ENCODE measurements at regions not wholly inside any gene's neighbourhood (a gene's known extent, or its start where the extent isn't known, plus 50 kb on each side); places are given as distances from the start of the nearest gene placed in this dataset.

DNA sequence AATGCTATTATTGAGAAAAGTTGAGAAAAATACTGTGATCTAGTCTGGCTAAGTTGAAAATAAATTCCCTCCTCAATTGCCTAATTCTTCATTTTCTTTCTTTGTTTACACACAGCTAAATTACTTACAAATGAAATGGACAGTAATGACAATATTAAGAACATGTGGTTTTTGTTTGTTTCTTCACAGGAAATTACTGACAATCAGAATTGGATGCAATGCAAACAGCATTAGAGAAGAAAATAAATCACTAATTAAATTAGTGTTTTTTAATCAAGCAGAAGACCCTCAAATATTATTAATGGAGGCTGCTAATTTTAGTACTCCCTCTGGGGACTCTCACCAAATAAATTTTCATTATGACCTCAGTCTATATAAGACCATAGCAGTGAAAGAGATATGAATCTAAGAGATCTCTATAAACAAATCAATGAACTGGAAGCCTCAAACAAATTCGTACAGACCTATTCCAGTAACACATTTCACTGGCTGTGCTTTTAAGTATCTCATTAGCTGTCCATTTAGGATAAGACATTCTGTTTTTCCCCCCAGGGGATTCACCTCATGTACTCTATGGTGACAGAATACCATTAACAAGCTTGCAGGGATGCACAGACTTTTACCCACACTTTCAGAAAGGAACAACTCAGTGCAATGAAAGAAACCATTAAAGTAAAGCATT lies 202.0 kb upstream of the DGKB start:
- TF ChIP-seq, protein P1, sequence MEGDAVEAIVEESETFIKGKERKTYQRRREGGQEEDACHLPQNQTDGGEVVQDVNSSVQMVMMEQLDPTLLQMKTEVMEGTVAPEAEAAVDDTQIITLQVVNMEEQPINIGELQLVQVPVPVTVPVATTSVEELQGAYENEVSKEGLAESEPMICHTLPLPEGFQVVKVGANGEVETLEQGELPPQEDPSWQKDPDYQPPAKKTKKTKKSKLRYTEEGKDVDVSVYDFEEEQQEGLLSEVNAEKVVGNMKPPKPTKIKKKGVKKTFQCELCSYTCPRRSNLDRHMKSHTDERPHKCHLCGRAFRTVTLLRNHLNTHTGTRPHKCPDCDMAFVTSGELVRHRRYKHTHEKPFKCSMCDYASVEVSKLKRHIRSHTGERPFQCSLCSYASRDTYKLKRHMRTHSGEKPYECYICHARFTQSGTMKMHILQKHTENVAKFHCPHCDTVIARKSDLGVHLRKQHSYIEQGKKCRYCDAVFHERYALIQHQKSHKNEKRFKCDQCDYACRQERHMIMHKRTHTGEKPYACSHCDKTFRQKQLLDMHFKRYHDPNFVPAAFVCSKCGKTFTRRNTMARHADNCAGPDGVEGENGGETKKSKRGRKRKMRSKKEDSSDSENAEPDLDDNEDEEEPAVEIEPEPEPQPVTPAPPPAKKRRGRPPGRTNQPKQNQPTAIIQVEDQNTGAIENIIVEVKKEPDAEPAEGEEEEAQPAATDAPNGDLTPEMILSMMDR (IDR thresholded peaks at IDR 0.05) = no peak
- TF ChIP-seq POLR2A (IDR thresholded peaks at IDR 0.05) = no peak
- H3K4me3 ChIP-seq (replicated peaks in 1 of 3) = no peak overlapping the region
- DNase-seq = no peak
- H3K27me3 ChIP-seq = no peaks in the 10 kb centered on the region
- H3K36me3 ChIP-seq = no peaks in the 10 kb centered on the region
- H3K4me1 ChIP-seq = no peaks in the 10 kb centered on the region
- H3K27ac ChIP-seq = no peak overlapping the region
- intact Hi-C loops (cut with DNase I) = no loop called here
- 33 to 34% methylated on average over 1 of the region's 1 CpG for WGBS, 2 donors
- H3K9me3 ChIP-seq = no peaks in the 10 kb centered on the region

DNA sequence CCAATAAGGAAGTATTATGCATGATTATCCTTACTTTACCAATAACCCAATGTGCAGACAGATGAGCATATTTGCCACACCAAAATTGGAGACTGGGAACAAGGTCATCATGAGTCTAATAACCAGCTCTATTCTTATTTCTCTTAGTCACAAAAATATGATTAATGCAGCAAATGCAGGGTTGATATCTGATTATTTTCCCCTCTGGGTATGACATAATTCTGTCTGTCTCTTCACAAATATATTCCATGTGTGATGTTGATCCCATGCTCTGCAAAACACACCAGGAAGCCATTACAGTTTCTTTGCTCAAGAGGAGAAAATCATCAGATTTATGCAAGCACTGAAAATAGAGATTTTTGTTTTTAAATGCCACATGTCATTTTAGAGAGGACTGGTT lies 196.5 kb upstream of the DGKB start:
- DNase-seq = no peak
- intact Hi-C loops (cut with DNase I) = no loop called here
- H3K4me1 ChIP-seq = no peaks in the 10 kb centered on the region
- H3K9me3 ChIP-seq = no peaks in the 10 kb centered on the region
- TF ChIP-seq, protein P1 (IDR thresholded peaks at IDR 0.05) = no peak
- no peak for TF ChIP-seq POLR2A (IDR thresholded peaks at IDR 0.05)
- H3K27ac ChIP-seq = no peak overlapping the region
- H3K36me3 ChIP-seq = no peaks in the 10 kb centered on the region
- H3K4me3 ChIP-seq (replicated peaks in 1 of 3) = no peak overlapping the region
- H3K27me3 ChIP-seq = no peaks in the 10 kb centered on the region

DNA sequence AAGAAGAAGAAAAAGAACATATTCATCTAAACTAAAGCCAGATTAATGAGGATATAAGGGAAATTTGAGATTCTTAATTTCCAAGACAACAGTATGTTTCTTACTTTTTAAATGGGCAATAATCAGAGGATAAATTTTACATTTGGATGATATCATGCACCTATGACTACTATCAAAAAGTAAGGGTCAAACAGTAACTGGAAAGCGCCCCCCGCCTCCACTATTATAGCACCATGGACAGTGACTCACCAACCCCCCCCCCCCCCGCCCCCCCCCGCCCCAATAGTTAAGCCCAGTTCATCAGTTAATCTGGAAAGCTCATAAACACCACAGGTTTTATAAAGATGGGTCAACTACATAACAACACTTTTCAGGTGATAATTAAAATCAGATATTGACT lies 194.3 kb upstream of the DGKB start:
- 51 to 58% methylated on average over 4 of the region's 4 CpGs for WGBS, 2 donors
- intact Hi-C loops (cut with DNase I) = no loop called here
- Histone ChIP-seq H3K36me3 (no peaks in the 10 kb centered on the region), H3K27ac (no peak overlapping the region), H3K4me1 (no peaks in the 10 kb centered on the region), H3K27me3 (no peaks in the 10 kb centered on the region), H3K4me3 (replicated peaks in 1 of 3) (no peak overlapping the region), H3K9me3 (no peaks in the 10 kb centered on the region)
- TF ChIP-seq, protein P1 (IDR thresholded peaks at IDR 0.05) = no peak
- TF ChIP-seq POLR2A (IDR thresholded peaks at IDR 0.05) = no peak
- DNase-seq = no peak

DNA sequence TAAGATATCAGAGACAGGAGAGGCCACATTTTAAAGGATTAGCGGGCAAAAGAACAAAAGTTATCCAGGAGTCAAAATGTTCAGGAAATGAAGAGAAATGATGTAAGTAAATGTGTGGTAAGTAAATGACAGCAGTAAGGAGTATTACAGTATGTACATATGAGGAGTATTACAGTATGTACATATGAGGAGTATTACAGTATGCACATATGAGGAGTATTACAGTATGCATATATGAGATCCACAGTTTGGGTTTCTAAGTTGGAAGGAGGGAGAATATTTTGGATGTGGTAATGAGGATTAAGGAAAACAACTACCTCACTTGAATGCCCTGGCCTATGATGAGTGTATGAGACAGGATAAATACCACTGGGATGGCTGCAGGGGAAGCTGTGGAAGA lies 192.4 kb upstream of the DGKB start:
- no peak for DNase-seq
- Histone ChIP-seq H3K9me3 (no peaks in the 10 kb centered on the region), H3K4me3 (replicated peaks in 1 of 3) (no peak overlapping the region), H3K27me3 (no peaks in the 10 kb centered on the region), H3K36me3 (no peaks in the 10 kb centered on the region), H3K27ac (no peak overlapping the region), H3K4me1 (no peaks in the 10 kb centered on the region)
- TF ChIP-seq POLR2A (IDR thresholded peaks at IDR 0.05) = no peak
- TF ChIP-seq, protein P1 (IDR thresholded peaks at IDR 0.05) = no peak
- intact Hi-C loops (cut with DNase I) = no loop called here
- 95 to 97% methylated on average over 1 of the region's 1 CpG for WGBS, 2 donors

DNA sequence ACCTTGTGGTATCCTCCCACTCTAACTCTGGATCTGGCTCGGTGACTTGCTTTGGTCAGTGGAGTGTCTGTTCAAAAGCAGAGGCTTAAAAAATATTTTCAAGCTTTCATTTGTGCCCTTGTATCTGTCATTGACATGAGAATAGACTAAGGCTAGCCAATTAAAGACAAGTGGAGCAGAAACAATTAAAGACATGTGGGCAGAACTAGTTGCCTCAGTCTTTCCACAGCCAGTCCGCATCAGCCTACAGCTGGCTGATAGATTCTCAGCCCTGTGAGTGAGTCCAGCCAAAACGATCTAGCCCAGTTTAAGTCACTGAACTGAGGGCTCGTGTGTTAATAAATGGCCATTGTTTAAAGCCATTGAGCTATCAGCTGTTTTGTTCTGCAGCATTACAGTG lies 185.2 kb upstream of the DGKB start:
- H3K4me3 ChIP-seq (replicated peaks in 1 of 3) = no peak overlapping the region
- DNase-seq = no peak
- WGBS, 2 donors = 76 to 79% methylated on average over 4 of the region's 4 CpGs
- intact Hi-C loops (cut with DNase I) = no loop called here
- H3K9me3 ChIP-seq = no peaks in the 10 kb centered on the region
- TF ChIP-seq, protein P1 (IDR thresholded peaks at IDR 0.05) = no peak
- TF ChIP-seq POLR2A (IDR thresholded peaks at IDR 0.05) = no peak
- H3K27me3 ChIP-seq = no peaks in the 10 kb centered on the region
- H3K4me1 ChIP-seq = no peaks in the 10 kb centered on the region
- H3K36me3 ChIP-seq = no peaks in the 10 kb centered on the region
- no peak overlapping the region for H3K27ac ChIP-seq

Measured in thyroid gland (tissue), 4 donors.